K562 (cell line): ENCODE measurements at regions not wholly inside any gene's neighbourhood (a gene's known extent, or its start where the extent isn't known, plus 50 kb on each side); places are given as distances from the start of the nearest gene placed in this dataset.

Experiments used
- CHCHD3 ChIP-seq: fragments of 250-450 bp; sonication (Bioruptor Pico); IDR thresholded peaks from 2 replicates; pipeline ENCODE4 v2.1.2; 2022; ENCODE audit warnings: mild to moderate bottlenecking
- HIVEP1 ChIP-seq: fragments of 250-450 bp; sonication (Bioruptor Pico); IDR thresholded peaks from 2 replicates; pipeline ENCODE4 v1.4.0; 2020; ENCODE audit warnings: mild to moderate bottlenecking
- TF ChIP-seq, protein P1 (sequence below), 2 experiments: fragments of 450-650 bp; formaldehyde crosslinking in 1 of 2; IDR thresholded peaks; 2 replicates each; pipeline versions ENCODE4 v1.4.0 to v1.6.1; 2014 to 2020; ENCODE audit warnings: mild to moderate bottlenecking in 2 of 2, borderline replicate concordance in 1 of 2, low read depth in 1 of 2
- TF ChIP-seq, protein P2 (sequence below): fragments of 250-450 bp; sonication (Bioruptor Pico); IDR thresholded peaks from 2 replicates; pipeline ENCODE4 v1.8.0; 2021; ENCODE audit warnings: moderate library complexity, mild to moderate bottlenecking, inconsistent platforms

DNA sequence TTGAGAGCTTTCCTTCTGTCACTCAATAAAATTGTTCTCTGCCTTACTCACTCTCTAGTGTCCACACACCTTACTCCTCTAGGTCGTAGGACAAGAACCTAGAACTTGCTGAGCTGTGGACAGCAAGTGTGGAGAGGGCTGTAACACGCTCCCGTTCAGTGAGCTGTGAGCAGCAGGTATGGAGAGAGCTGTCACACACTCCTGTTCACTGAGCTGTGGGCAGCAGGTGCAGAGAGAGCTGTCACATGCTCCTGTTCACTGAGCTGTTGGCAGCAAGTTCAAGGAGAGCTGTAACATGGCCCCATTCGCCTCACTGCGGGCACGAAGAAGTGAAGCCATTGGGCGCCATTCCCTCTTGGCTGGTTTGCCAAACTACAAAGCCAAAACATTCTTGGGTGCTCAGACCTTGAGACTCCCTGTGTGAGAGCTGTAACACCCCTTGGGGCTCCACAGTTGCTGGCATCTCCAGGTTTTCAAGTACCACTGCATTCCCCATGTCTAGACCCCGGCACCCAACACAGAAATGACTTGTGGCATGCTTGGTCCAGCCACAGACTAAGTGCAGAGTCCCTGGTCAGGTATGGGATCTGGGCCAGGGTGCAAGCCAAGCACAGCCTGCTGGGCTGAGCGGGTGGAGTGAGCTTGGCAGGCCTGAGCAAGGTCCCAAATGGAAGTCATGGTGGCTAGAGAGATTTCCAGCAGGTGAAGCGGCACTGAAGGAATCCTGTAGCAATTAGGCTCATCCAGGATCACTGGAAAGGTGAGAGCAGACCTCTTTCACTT, 608.0 kb upstream of the CDH8 start (continued):
- TF ChIP-seq, protein P1, sequence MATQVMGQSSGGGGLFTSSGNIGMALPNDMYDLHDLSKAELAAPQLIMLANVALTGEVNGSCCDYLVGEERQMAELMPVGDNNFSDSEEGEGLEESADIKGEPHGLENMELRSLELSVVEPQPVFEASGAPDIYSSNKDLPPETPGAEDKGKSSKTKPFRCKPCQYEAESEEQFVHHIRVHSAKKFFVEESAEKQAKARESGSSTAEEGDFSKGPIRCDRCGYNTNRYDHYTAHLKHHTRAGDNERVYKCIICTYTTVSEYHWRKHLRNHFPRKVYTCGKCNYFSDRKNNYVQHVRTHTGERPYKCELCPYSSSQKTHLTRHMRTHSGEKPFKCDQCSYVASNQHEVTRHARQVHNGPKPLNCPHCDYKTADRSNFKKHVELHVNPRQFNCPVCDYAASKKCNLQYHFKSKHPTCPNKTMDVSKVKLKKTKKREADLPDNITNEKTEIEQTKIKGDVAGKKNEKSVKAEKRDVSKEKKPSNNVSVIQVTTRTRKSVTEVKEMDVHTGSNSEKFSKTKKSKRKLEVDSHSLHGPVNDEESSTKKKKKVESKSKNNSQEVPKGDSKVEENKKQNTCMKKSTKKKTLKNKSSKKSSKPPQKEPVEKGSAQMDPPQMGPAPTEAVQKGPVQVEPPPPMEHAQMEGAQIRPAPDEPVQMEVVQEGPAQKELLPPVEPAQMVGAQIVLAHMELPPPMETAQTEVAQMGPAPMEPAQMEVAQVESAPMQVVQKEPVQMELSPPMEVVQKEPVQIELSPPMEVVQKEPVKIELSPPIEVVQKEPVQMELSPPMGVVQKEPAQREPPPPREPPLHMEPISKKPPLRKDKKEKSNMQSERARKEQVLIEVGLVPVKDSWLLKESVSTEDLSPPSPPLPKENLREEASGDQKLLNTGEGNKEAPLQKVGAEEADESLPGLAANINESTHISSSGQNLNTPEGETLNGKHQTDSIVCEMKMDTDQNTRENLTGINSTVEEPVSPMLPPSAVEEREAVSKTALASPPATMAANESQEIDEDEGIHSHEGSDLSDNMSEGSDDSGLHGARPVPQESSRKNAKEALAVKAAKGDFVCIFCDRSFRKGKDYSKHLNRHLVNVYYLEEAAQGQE (IDR thresholded peaks at IDR 0.05; ENCODE audit: borderline replicate concordance) = no peak
- TF ChIP-seq, protein P1 (CRISPR knock-in tag; IDR thresholded peaks at IDR 0.05; ENCODE audit: low read depth) = no peak
- TF ChIP-seq, protein P2, sequence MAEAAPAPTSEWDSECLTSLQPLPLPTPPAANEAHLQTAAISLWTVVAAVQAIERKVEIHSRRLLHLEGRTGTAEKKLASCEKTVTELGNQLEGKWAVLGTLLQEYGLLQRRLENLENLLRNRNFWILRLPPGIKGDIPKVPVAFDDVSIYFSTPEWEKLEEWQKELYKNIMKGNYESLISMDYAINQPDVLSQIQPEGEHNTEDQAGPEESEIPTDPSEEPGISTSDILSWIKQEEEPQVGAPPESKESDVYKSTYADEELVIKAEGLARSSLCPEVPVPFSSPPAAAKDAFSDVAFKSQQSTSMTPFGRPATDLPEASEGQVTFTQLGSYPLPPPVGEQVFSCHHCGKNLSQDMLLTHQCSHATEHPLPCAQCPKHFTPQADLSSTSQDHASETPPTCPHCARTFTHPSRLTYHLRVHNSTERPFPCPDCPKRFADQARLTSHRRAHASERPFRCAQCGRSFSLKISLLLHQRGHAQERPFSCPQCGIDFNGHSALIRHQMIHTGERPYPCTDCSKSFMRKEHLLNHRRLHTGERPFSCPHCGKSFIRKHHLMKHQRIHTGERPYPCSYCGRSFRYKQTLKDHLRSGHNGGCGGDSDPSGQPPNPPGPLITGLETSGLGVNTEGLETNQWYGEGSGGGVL (CRISPR knock-in tag) = no peak
- TF ChIP-seq HIVEP1 (CRISPR knock-in tag) (no peak), CHCHD3 (CRISPR knock-in tag) (no peak)
